GM11168 (cell line): ENCODE measurements at regions not wholly inside any gene's neighbourhood (a gene's known extent, or its start where the extent isn't known, plus 50 kb on each side); places are given as distances from the start of the nearest gene placed in this dataset.

Experiments used
- in situ Hi-C: fragments of 300-500 bp; cut with MboI; formaldehyde crosslinking; loops from one replicate; pipeline ENCODE4 v1.12.0; 2022; ENCODE audit warnings: low sequenced_read_pairs; ENCODE audit not compliant: unreplicated experiment

DNA sequence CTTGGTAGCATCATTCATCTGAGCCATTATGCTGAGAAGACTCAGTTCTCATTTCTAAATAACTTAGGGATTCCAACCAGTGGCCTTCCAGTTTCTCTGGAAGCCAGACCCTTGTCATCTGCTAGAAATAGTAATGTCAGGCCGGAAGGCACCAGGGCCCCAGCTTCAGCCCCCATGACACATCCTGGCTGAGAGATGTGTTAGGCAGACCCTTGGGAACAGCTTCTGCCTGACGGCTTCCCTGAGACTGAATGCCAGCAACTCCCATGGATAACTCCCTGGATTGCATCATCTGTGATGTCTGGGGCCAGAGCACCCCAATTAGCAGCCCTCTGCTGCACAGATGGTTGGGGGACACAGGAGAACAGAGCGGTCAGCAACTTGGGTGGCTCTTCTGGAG lies 583.5 kb upstream of the TBX3 start:
- in situ Hi-C loops = no loop called here

DNA sequence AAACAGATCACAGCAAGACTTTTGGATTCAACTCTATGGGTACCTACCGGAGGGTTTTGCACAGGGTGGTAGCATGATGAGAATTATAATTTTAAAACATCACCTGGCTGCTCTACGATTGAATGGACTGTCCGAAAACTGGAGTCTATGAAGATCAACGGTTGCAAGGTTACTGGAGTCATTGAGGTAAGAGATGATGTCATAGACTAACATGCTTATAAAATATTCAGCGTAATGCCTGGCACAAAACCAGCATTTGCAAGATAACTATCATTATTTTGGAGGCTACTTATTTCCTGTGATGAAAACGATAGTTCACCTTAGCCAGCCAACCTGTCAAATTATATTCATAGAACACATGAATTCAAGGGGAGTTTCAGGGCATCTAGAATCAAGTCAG lies 580.6 kb upstream of the TBX3 start:
- in situ Hi-C loops = no loop called here

DNA sequence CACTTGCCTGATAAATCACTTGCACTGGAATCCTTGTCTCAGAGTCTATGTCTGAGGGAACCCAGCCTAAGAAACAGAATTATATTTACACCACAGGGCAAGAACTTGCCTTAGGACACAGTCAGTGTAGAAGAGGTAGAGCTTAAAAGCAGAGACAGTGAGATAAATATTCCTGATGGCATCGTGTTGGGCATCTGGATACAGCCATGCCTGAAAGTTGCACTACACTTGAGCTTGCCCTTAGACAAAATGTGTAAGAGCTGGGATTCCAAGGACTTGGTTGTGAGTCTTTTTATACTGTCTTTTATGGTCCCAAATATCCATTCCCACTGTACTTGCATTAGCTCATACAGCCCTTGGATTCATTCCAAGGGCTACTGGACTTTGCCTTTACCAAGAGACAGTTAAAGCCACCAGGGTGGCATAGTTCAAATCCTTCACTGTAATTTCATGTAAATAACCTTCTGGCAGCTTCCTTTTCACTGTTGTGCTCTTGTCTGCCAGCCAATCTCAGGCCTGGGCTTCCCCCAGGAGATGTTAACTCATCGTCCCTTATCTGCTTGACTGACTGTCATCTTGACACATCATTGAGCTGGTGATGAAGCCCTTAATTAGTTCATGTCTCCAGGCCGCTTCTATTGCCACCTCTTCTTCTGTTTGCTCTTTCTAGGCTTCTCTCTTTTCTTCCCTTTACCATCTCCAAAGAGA lies 577.9 kb upstream of the TBX3 start:
- in situ Hi-C loops = no loop called here

DNA sequence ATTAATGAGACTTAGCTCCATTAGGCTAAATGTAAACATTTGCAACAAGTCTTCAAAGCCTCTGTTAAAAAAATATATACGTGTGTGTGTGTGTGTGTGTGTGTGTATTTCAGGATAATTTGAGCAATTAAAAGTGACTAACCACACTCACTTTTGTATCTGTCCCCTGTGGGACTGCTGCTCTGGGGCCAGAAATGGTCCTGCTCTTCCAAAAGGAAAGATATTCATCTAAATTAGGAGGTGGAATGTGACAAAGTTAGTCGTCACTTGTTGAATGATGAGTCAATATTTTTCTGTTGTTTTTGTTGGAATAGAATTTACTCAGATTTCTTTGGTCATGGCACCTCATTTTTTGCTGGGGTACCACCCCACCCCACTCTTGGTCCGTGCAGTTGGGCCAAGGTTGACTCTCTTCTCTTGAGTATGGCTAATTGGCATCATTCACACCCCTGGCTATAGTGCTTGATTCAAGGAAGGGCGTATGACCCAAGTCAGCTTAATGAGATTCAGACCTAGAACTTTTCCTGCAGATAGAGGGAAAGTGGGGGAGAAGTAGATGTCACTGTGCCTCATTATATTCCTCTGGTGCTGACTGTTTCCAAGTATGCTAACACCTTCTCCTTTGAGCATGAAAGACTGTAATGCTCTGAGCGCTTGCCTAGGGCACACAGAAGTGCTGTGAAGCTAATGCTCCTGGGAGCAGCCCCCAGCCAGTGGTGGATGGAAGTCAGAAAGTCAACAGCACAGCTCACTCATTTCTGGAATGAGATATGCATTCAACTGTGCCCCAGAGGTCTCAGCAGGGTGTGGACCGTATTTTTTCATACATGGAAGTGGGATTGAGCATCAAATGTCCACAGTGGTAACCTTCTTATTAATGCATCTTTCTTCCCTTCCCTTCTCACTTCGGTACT lies 577.0 kb upstream of the TBX3 start:
- in situ Hi-C loops = no loop called here

DNA sequence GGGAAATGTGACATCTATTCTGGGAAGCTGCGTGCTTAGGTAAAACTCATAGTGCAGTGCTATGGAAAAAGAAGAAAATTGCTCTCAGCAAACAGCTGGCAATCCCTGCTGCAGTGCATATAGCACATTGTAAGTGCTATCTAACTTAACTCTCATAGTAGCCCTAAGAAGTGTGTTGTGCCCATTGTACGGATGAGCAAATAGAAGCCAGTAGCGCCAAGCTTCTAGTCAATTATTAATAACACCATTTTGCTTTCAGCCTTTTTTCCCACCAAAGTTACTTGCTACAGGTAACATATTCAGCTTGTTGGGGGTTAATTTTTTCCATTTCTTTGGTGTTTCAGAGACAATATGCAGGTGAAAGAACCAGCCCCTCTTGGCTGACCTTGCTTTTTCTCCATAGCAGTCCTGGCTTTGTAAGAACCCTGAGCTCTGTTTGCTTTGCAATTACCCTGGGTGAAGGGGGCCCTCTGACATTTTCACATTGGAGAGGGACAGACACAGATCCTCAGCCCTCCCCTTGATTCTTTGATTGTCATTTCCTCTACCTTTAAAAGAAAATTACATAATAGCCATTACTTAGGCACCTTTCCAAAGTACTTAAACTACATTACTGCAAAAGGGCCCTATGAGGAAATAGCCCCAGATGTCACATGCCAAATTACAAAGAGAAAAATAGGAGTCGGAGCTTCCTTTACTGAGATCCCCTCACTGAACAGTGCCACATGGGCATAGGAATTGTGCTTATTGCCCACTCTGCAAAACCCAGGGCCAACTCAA lies 576.2 kb upstream of the TBX3 start:
- in situ Hi-C loops = no loop called here

DNA sequence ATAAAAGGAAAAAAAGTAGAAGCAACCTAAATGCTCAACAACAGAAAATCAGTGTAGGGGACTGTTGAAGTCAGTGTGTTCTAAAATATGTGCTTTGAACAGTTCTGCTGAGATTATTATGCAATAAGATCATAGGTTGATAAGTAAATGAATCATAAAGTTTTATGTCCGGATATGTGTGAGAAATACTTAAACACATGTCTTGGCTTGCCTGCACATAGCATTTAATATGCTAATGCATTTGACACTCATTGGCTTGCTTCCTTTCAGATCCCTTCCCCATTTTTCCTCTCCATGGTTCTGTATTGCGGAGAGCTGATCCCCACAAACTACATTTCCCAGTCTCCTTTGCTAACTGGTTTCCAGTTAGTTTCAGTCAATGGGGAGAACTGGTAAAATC lies 573.8 kb upstream of the TBX3 start:
- in situ Hi-C loops = no loop called here

DNA sequence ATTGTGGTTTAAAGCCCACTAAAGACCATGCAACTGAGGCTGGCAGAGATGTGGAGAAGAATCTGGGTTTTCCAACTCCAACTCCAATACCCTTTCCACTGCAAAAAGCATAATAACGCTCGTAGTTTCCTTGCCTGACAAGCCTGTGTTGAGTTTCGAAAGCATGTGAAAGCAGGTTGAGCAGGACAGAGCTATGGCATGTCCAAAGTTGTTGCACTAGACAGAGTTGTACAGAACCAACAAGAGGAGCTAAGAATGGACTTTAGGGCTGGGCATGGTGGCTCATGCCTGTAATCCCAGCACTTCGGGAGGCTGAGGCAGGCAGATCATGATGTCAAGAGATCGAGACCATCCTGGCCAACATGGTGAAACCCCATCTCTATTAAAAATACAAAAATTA lies 572.0 kb upstream of the TBX3 start:
- in situ Hi-C loops = no loop called here

DNA sequence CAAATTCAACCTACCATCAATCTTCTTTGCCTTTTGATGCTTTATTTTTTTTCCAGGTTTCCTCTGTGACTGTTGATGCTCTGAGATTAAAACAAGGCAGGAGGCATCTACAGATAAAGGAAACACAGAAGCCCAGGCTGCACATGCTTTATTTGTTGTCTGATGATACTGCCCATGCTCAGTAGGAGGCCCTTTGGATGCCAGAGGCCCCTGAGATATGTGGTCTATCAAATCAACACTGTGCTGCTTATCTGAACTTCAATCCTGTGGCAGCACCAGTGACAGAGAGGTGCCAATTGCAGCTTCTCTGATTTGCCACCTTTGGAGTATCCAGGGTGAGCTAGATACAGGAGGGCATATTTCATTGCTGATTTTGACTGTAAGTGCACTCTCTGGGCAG lies 571.3 kb upstream of the TBX3 start:
- in situ Hi-C loops = no loop called here

DNA sequence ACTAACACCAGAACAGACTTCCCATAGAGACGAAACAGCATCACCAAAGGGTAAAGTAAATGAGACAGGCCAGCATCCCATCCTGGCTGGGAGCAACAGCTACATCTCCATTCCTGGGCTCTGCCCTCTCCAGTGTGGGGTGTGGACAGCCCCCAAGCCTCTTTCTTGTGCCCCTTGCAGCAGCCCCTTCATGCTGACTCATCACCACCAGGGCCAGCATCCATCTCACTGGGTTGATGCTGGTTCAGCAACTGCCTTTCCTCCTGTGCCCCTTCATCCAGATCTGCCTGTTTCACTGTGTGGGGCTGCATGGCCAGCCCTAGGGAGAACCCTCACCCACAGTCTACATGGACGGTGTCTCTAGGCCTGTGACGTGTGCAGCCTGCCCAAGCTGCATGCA lies 569.1 kb upstream of the TBX3 start:
- in situ Hi-C loops = no loop called here

DNA sequence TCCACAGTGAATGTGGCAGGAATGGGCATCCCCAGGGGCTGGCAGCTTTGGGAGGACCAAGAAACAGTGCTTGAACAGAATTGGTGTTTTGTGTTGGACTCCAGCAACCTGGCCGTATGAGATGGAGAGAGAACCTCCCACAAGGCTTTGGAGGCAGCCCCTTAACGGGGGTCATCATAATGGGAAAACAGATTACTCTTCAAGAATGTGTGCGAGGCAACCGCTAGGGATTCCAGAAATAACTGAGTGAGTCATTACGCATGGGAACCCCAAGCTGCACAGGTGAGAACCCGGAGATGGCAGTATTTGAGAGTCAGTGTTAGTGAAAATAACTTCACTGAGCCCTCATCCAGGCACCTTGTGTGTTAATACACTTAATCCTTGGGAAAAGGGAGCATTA lies 567.8 kb upstream of the TBX3 start:
- in situ Hi-C loops = no loop called here

DNA sequence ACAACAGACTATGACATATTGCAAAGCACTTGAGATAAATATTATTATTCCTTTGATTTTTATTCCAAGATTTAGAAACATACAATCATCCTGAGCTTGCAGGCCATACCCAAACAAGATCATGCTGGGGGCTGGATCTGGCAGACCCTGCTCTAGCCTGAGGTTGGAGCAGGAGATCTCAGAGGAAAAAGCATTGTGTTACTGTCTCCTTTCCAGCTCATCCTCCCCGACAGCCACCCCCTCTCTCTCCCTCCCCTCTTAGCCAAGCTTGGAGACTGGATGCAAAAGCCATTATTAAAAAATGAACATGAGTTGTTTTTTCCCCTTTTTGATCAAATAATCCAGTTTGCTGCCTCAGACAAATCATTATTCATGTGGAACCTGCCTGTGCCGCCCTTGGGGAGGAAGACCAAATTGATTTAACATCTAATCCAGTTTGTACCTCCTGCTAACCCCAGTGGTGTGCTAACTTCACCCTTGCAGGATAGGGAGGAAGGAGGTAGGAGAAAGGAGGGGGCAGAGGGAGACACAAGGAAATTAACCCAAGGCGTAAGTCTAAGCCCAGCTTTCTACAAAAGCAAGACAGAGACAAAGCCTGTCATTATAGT lies 565.8 kb upstream of the TBX3 start:
- in situ Hi-C loops = no loop called here

DNA sequence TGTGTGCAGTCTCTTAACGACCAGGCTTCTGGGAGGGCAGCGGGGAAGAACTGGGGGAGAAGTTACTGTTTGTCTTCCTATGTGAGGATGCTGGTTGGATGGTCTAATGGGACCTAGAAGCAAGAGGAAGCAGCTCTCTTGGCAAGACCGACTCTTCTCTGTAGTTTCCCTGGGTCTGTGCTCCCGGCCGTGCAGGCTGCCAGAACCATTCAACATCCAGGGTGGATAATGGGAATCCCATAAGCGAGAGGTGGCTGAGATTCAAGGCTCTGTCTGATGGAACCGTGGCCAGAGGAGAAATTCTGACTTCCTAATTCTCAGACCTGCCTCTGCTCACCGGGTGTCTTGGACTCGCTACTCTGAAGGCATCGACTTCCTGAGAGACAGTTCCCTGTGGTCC lies 561.0 kb upstream of the TBX3 start:
- in situ Hi-C loops = no loop called here

DNA sequence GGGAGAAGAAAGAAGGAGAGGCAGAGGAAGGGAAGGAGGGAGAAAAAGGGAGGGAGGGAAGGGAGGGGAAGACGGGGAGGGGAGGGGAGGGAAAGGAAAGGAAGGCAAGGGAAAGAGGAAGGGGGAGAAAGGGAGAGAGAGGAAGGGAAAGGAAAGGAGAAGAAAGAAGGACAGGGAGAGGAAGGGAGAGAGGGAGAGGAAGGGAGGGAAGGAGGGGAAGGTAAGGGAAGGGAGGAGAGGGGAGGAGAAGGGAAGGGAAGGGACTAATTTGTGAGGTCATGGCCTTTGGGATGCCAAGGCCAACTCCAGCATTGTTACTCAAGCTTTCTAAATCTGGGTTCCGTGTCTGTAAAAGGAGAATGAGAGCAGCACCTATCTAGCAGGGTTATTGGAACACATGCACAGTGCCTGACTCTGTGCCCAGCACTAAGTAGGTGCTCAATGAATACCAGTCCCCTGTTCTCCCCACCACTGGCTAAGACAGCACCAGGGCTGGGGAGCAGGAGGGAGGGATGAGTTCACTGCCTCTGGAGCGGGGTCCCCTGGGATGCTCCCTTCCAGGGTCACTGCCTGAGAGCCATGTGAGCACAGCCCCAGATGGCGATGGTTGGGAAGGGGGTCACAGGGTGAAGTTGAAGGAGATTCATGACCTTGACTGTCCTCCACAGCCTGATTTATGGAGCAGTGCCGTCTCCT lies 560.1 kb upstream of the TBX3 start:
- in situ Hi-C loops = no loop called here

DNA sequence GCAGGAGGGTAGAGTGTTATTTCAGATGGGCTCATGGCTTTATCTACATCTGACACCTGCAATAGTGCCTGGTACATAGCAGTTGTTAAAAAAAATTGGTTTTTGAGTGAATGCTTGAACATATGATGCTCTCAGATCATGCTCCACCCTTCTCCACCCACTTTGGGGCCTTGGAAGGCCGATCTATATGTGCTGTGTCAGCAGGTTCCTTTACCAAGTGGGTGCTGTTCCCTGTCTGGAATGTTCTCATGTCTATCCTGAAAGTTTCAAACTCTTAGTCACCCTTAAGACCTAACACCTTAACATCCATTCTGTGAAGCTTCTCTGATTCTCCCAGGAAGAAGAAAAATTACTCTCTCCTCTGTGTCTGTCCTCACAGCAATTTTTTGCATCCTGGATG lies 556.3 kb upstream of the TBX3 start:
- in situ Hi-C loops = no loop called here

DNA sequence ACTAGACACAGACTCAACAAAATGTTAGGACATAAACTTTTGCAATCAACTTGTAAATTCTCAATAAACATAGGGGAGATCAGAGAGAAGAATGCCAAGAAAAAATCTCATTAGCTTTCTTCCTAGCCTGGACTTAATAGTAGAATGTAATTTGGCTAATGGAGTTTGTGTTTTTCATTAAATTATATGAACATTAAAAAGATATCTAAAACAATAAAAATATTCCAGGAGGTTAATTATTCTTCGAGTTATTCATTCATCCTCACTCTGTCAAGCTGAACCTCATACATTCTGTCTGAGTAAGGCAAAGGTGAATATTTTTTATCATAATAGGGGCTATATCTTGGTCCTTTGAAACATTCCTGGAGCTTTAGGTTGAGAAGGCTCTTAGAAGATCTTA lies 551.9 kb upstream of the TBX3 start:
- in situ Hi-C loops = no loop called here

DNA sequence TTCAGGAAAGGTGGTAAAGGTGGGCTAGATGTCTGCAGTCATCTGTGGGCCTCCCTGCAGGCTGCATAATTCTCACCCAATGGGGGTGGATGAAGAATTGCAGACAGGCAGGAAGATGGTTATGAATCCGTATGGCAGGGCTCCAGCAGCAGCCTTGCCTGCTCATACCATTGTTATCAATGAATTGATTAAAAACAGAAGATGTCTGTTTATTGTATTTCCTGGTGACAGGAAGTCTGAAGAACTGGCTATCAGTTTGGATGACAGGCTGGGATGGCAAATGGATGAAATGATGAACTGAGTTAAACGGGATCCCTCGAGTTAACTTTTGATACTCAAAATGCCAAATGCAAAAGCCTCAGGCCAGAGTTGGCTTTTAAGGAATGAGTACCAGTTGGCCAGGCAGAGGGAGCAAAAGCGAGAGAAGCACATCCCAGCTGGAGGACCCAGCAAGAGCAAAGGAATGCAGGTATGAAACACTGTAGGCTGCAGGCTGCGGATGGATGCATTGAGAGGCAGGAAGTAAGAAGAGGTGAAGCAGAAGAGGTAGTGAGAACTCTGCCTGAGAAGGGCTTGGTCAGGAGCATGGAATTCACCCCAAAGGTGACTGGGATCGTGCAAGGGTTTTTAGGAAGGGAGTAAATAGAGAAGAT lies 550.0 kb upstream of the TBX3 start:
- in situ Hi-C loops = no loop called here

DNA sequence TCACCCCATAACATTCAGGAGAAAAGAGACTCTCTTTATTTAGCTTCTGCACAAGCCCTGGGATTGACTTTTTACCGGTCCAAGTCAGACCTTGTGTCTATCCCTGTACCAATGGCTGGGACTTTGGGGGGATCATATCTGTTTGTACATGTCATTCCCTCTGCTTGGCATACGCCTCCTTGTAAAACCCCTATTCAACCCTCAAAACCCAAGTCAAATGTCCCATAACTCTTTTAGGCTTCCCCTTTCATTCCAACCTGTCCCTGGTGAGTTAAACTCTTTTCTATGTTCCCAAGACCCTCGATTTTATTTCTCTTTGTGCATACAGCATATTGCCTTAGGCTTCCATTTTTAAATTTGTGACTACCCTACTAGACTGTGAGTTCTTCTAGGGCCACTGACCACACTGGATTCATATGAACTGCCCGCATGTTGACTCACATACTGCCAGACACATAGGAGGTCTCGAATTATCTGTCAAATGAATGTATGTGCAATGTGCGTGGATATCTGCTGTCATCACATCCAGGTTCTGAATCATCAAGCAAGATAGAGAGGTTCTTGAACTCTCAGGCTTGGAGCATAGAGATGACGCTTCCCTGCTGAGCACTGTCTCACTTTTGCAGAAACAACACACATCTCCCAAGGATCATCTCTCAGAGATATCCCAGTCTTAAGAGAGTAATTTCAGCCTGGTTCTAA lies 548.6 kb upstream of the TBX3 start:
- in situ Hi-C loops = no loop called here

DNA sequence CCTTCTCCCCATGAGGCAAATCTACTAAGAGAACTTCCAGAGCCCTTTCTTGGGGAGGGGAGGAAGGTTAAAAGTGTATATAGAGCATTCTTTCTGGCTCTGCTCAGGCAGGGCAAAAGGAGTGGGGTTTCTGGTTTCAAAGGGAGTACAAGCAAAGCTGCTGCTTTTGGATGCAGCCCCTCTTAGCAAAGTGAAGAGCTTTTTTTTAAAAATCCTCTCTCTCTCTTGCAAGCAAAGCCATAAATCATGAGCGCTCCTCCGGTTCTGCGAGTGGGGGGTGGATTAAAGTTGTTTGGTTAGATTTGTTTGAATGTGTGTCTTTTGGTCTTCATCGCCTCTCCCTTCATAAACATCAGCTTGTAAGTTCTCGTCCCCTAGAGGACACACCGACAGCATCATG lies 546.6 kb upstream of the TBX3 start:
- in situ Hi-C loops = no loop called here

DNA sequence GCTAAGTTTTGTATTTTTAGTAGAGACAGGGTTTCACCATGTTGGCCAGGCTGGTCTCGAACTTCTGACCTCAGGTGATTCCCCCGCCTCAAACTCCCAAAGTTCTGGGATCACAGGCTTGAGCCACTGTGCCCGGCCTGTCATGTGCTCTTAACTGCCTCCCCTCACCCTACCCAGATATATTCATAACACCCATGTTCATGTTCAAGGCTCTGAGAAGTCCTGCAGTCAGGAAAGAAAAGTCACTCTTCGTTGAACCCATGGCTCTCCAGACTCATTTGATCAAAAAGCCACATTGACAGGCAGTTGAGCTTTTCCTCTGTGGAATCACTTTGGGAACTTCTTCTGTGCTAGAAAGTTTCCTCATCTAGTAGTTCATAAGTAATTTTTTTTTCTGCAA lies 545.5 kb upstream of the TBX3 start:
- in situ Hi-C loops = no loop called here
